HT-29 (cell line): ENCODE measurements at regions not wholly inside any gene's neighbourhood (a gene's known extent, or its start where the extent isn't known, plus 50 kb on each side); places are given as distances from the start of the nearest gene placed in this dataset.

Source experiments
- DNase-seq: peaks from one replicate; pipeline ENCODE4 v3.0.0-alpha.2; 2015; ENCODE audit warnings: low spot score

- no peak for DNase-seq
Measured at GRCh38 chr6:146903451-146903850, 300.8 kb upstream of the STXBP5 start.

GRCh38 chr6:146904596-146904995 lies 299.6 kb upstream of the STXBP5 start:
- DNase-seq, result no peak

DNA sequence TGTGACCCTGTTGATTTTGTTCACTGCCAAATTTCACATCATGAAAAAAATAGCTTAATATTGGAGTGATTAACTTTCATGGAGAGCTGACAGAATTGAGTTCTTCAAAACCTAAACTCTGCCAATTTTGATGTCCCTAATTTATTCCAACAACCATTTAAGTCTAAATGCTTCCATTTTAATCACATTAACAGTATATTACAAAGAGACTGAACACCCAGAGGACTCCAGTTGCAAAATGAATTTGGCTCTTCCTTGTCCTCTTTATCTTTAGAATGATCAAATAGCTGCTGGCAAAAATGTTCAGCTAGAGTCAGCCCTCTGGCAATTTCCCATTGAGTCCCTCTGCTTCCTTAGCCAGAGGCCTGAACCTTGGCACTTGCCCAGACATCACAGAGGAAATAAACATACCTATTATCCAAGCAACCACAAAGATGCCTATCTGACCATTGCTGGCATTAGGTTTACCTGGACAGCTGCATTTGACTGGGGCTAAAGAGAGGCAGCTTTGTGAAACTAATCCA lies 299.0 kb upstream of the STXBP5 start:
- DNase-seq, result peak; percentile 96

GRCh38 chr6:146908786-146909185 lies 295.4 kb upstream of the STXBP5 start:
- no peak for DNase-seq

DNA sequence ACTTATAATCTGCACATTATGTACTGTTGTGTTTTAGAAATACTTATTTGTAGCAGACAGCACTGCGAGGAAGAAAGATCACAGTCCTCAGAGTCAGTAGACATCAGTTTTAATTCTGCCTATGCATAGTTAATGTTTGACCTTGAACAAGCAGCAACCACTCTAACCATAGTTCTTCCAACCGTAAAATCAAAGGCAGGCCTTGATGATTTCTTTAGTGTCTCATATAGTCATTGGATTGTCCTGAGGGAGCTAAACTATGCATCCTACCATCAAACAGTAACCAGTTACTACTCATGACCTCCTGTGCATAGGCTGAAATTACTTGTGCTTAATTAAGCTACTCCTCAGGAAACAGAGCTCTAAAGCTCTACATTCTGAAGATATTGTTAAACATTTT lies 294.8 kb upstream of the STXBP5 start:
- no peak for DNase-seq

GRCh38 chr6:146909886-146910285 lies 294.3 kb upstream of the STXBP5 start:
- DNase-seq, result no peak

DNA sequence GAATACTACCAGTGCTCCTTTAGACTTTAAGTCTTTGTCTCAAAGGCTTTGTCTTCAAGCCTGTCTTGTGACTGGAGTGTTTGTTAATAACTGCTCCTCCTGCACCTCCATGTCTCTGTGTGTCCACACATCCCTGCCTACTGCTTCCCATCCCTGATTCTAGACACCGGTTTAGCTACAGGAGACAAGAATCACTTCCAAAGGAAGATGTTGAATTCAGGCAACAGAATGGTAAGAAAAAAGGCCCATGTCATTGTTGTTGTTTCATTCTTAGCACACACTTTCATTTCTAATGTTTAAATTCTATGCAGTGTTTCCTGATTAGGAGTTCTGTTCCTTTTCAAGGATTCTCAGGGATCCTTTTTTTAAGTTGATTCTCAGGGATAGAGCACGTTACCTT lies 293.6 kb upstream of the STXBP5 start:
- no peak for DNase-seq

DNA sequence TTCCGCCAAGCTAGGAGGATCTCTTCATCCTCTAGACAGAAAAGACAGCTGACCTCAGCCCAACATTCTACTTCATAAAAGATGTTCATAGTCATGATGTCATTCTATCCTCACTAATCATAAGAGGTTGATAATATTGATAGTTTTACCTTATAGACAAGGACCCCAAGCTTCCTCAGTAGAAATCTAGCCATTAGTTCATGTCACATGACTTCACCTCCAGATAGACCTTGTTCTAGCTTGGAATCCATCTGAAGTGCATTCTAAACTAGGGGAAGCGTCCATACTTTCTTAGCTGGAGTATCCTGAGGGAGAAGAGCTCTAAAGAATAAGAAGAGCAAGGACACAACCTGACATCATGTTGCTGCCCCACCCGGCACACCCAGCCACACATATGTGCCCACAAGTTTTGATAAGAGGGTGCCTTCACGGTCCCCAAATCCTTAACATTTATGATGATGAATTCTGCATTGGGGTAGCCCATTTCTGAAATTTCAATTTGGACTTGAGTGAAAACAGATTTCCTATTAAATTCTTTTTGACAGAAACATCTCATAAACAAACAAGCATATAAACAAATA lies 292.5 kb upstream of the STXBP5 start:
- DNase-seq, result no peak

GRCh38 chr6:146912730-146913685 lies 291.2 kb upstream of the STXBP5 start:
- DNase-seq, result peak; percentile 39

GRCh38 chr6:146913842-146914488 lies 290.3 kb upstream of the STXBP5 start:
- DNase-seq, result peak; percentile 95

DNA sequence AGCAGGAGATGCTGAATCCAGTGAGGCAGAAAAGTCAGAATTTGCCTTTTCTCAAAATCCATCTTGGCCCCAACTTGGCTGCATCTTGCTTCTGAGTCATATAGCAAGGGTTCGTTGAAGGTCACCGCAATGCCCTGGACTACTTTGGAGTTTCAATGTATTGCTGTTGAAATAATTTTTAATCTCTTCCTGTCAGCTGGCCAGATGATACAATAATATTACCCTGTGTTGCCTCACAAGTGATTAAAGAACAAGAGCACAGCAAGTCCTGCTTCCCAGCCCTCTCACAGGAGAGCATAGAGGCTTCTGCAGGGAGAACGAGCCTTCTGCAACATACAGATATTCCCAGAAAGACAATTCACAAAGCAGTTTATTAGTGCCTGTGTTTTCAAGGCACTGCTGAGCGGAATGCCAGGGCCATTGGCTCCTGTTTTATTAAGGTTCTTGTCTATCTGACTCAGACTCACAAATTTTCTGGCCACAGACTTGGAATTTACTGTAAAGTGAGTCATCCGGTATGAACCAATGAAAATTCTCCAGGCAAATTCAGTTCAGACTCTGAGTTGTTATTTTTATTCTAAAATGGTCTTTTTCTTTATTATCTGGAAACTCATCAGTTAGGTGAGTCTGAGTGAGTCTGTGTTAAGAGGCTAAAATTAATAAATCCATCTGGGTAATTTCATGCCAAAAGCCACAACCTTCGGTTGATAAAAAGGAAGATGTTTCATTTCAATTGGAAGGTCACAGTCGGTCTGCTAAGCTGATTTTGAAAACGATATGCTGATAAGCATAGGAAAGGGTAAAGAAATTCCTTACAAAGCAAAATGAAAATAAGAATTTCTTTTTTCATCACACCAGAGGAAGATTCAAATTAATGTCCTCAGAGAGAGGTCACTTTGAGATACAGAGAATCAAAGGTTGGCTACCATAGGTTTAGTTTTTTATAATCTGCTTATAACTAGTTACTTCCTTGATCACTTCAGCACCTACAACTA lies 289.4 kb upstream of the STXBP5 start:
- peak; percentile 88 for DNase-seq

DNA sequence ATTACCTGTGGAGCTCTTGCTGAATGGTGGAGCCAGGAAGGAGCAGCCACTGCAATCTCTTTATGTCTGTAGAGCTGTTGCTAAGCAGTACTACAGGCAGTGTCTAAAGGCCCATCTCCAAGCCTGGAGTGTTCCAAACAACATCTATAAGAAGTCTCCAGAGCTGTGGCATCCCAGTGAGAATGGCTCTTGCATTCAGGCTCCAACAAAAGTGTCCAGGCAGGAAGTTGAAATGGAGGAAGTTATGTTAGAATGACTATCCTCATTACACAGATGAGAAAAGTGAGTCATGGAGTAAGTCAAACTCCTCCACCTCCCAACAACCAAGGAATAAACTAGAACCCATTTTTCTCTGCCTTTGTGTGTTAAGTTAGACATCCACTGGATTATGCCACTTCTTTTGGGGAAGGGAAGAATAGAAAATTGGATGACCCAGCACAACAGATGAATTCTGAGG lies 288.5 kb upstream of the STXBP5 start:
- DNase-seq, result no peak

DNA sequence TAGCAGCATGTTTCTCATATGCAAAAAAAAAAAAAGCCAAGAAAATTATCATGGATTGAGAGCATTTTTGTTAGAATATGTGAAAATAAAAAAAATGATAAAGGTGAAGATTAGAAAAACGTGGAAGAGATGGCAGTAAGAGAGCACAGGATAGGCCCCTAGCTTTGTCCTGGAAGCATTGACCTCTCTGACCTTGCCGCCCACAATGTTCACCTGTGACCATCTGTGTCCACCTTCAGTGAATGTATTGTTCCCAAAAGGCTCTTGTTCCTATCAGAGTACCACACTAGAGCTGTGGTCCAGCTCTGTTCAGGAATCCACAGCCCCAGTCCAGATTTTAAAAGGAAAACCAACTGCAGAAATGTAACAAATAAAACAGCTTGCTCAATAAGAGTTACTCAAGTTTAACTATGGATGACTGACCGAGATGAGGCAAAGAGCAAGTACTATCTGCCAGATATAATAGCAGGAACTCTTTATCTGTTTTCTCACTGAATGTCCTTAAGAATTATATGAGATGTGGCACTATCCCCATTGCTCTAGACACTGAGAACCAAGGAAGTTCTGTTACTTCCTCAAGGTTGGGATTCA lies 287.7 kb upstream of the STXBP5 start:
- no peak for DNase-seq

DNA sequence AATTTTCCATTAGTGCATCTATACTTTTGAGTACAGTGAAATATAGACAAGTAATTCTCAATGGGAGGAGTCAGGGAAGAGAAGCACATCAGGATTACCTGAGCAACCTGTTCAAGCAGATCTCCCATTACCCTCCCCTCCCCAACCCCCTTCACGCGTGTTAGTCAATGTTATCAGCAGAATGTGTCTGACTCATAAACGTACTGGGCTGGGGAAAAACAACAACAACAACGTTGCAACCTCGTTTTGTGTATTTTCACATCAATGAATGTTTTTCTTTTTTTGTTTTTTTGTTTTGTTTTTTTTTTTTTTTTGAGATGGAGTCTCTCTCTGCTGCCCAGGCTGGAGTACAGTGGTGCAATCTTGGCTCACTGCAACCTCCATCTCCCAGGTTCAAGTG lies 287.0 kb upstream of the STXBP5 start:
- DNase-seq, result no peak

DNA sequence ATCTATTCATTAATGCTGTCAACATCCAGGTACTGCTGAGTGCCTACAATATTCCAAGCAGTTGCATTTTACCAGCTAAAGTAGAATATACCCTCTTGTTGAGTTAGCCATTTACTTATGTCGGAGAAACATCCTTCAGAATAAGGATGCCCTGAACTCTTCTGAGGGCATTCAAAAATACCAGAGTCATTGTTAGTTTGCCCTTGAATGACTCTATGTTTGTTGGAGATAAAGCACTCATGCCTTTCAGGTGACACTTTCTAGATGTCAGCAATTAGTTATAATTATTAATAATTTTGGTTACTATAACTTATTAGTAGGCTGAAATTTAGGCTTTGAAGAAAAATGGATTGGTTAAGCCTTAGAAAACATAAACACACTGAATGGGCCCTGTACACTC lies 286.2 kb upstream of the STXBP5 start:
- DNase-seq, result no peak

GRCh38 chr6:146919017-146919416 lies 285.2 kb upstream of the STXBP5 start:
- DNase-seq, result no peak

DNA sequence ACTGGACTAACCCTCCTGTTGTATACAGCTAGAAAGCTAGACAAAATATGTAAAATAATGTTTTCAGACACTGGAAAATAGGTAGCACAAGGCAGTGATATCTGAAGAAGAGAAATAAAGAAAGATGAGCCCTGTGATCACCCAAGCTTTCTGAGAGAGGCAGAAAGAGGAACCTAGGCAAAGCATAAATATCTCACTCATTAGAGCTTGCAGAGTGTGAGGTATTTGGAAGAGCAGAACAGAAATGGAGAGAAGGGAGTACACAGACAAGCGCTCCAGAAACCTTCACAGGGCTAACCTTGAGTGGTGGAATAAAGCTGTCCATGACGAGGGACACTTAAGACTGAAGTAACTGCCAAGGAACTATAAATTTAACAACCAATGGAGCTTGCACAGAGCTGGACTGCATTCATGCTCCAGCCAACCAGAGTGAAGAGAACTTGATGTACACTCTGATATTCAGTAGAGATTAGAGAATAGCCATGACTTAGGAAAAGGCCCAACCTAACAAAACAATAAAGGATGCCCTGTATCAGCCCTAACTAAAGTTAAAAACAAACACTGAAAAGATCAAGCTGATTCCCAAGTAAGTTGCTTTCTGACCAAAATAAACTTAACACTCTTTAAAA lies 280.9 kb upstream of the STXBP5 start:
- DNase-seq, result no peak

GRCh38 chr6:146925846-146926245 lies 278.4 kb upstream of the STXBP5 start:
- no peak for DNase-seq

- DNase-seq, result no peak
Measured at GRCh38 chr6:146928503-146928902, 275.7 kb upstream of the STXBP5 start.

GRCh38 chr6:146931214-146931613 lies 273.0 kb upstream of the STXBP5 start:
- peak; percentile 25 for DNase-seq
